RWPE1 (cell line): ENCODE measurements at regions not wholly inside any gene's neighbourhood (a gene's known extent, or its start where the extent isn't known, plus 50 kb on each side); places are given as distances from the start of the nearest gene placed in this dataset.

ENCODE experiments used
- CTCF ChIA-PET: fragments of 350-600 bp; sonication (Branson Sonifier 250); formaldehyde crosslinking; extraction: SDS; loops from one replicate; lab custom pipeline; 2021; lab: Yijun Ruan, JAX
- POLR2A ChIA-PET: fragments of 400-600 bp; formaldehyde crosslinking; extraction: SDS; loops from one replicate; lab custom pipeline; 2020; ENCODE audit warnings: antibody characterized with exemption; ENCODE audit not compliant: low non-redundant PET; lab: Yijun Ruan, JAX
- DNase-seq: peaks from one replicate; pipeline ENCODE4 v3.0.0; 2012; ENCODE audit warnings: low spot score
- H3K27ac ChIP-seq: fragments of 450-650 bp; 2 replicates; pipeline ENCODE4 v1.5.1; 2017
- TF ChIP-seq, protein P1 (sequence below): fragments of 450-650 bp; conservative IDR thresholded peaks from 2 replicates; pipeline ENCODE4 v1.5.1; 2017; ENCODE audit warnings: low read depth, mild to moderate bottlenecking

DNA sequence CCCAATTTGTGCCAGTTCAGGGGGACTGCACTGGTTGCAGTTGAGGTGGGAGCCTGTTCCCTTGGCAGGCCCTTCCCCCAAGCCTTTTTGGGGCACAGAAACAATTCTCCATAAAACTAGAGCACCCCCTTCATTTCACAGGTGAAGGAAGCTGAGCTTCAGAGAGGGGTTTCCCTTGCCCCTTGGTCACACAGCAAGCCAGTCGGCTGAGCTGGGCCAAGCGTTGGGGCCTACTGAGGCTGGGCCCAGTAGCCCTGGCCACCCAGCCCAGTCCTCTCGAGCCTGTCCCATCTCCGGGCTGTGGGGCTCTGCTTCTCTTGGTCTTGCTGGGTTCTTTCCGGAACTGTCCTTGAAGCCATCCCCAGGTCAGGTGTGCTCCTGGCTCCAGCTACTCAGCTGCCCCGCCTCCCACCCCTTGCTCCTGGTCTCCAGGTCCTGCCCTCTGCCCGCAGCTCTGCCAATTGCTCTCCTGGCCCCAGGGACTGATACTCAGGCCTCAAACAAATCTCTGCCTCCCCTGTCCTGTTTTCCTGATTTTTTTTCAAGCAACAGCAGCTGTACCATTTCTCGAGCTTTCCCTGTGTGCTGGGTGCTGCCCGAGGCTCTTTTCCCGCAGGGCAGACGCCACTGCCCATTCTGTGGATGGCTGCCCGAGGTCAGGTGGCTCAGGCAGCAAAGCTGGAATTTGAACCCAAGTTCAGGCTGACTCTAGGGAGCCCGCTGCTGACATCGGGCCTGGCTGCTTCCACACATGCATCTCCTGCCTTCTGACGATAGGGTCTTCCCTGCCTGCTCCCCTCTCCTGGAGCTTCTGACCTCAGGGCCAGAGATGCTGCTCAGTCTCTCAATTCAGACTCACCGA lies 87.4 kb upstream of the NKD1 start:
- ChIA-PET CTCF (no interaction called here), POLR2A (no interaction called here)

DNA sequence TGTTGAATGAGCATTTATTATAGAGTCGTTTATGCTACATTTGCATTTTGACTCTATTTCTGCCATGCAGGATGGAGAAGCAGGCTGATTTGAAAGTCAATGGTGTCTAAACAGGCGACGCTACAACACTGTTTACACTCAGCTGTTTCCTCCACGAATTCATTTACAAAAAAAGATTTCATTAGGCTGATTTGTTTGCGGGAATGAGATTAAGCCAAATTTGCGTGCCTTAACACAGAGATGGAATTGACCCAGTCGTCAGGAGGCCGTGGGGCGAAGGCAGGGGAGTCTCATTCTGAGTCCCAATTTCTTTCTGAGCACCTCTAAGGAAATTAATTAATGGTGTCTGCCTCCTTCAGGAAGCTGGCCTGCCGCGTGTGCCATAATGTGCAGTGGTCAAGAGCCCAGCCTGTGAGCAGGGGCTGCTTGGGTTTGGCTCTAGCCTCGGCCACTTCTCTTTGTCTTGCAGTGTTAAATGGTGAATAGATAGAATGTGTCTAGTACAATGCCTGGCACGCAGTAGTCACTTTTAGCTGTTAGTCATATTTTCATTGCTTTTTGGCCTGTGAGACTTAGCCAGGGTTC lies 88.6 kb upstream of the NKD1 start:
- H3K27ac ChIP-seq = no peak overlapping the region
- ChIA-PET CTCF (no interaction called here), POLR2A (no interaction called here)
- no peak for DNase-seq
- TF ChIP-seq, protein P1, sequence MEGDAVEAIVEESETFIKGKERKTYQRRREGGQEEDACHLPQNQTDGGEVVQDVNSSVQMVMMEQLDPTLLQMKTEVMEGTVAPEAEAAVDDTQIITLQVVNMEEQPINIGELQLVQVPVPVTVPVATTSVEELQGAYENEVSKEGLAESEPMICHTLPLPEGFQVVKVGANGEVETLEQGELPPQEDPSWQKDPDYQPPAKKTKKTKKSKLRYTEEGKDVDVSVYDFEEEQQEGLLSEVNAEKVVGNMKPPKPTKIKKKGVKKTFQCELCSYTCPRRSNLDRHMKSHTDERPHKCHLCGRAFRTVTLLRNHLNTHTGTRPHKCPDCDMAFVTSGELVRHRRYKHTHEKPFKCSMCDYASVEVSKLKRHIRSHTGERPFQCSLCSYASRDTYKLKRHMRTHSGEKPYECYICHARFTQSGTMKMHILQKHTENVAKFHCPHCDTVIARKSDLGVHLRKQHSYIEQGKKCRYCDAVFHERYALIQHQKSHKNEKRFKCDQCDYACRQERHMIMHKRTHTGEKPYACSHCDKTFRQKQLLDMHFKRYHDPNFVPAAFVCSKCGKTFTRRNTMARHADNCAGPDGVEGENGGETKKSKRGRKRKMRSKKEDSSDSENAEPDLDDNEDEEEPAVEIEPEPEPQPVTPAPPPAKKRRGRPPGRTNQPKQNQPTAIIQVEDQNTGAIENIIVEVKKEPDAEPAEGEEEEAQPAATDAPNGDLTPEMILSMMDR = no peak

More for the DNA sequence above, 87.4 kb upstream of the NKD1 start:
- TF ChIP-seq, protein P1 = no peak
- no peak for DNase-seq
- no peak overlapping the region for H3K27ac ChIP-seq

DNA sequence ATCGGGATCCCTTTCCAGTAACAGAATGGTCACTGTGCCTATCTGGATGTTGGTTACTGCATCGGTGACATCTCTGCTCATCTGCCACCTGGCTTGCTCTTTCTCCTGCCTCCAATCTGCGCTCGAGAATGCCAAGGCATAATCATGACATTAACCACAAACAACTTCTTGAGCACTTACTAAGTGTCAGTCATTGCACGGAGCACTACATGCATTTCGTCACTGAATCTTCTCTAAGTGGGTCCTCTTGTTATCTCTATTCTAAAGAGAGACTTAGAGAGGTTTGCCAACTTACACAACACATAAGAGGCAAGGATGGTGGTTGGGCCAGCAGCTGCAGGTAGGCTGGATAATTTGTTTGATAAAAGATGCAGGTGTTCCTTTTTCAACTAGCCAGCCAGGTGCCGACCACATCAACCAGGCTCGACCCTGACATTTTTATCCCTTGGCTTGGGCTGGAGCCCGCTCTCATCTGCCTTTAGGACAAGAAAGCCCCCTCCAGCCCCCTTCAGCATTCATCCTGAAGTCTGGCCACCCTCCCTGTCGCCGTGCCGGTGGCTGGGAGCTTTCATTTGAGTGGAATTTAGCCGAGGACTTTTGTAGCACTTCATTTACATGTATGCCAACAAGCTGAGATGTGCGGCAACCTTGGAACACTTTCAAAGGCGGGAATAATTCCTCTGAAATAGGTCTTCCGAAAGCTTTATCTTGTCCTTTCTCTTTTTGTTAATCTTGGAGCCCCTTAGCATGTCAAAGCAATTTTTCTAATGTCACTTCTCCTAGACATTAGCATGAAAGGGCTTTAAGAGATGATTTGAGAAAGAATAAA lies 89.3 kb upstream of the NKD1 start:
- no peak for DNase-seq
- TF ChIP-seq, protein P1 = no peak
- CTCF ChIA-PET = no interaction called here
- POLR2A ChIA-PET = no interaction called here
- no peak overlapping the region for H3K27ac ChIP-seq

DNA sequence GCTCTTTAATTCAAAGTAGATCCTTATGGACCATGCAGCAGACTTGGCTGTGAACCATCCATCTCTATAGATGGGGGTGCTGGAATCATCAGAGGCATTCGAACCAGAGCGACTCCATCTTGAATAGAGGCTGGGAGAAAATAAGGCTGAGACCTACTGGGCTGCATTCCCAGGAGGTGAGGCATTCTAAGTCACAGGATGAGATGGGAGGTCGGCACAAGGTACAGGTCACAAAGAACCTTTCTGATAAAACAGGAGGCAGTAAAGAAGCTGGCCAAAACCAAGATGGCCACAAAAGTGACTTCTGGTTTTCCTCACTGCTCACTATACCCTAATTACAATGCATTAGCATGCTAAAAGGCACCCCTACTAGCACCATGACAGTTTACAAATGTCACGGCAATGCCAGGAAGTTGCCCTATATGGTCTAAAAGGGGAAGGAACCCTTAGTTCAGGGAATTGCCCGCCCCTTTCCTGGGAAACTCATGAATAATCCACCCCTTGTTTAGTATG lies 89.2 kb upstream of the BRD7 start:
- DNase-seq = no peak
- no peak overlapping the region for H3K27ac ChIP-seq
- TF ChIP-seq, protein P1 = no peak
- CTCF ChIA-PET = no interaction called here
- POLR2A ChIA-PET = no interaction called here

DNA sequence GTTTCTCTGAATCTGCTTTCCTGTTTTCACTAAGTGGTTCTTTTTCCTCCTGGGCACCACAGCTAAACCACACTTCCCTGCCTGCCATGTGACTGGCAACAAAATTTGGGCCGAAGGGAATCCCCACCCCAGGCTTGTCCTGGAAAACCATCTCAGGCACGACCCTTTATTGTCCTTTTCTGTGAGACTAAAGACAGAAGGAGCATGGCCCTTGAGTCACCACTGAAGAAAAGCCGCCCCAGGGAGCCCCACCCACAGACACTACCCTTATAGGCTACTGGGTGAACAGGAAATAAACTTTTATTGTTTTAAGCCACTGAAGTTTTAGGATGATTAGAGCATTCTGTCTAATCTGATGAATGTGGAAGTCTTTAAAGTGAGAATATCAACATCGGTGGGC lies 88.6 kb upstream of the BRD7 start:
- TF ChIP-seq, protein P1 = no peak
- ChIA-PET POLR2A (no interaction called here), CTCF (interaction anchor here (0.7 kb wide), 1 partner anchor 13 kb away, joined by 3 read pairs; no protein-coding TSS in a partner anchor)
- no peak overlapping the region for H3K27ac ChIP-seq
- DNase-seq = no peak
